GM21526 (cell line): ENCODE measurements at regions not wholly inside any gene's neighbourhood (a gene's known extent, or its start where the extent isn't known, plus 50 kb on each side); places are given as distances from the start of the nearest gene placed in this dataset.

Experiments
- ATAC-seq: cut with Tn5 transposase; IDR thresholded peaks from one replicate; pipeline ENCODE4 v1.9.1; 2021; ENCODE audit warnings: moderate library complexity; ENCODE audit not compliant: unreplicated experiment, low FRiP score

- ATAC-seq: peak; percentile 70
These were observed 663.7 kb upstream of the B3GAT1 start for GRCh38 chr11:135075740-135076139.

GRCh38 chr11:135074397-135074998, 662.5 kb upstream of the B3GAT1 start:
- no peak for ATAC-seq

- no peak for ATAC-seq
These were observed 661.8 kb upstream of the B3GAT1 start for GRCh38 chr11:135073870-135074269.

GRCh38 chr11:135073381-135073780, 661.3 kb upstream of the B3GAT1 start:
- ATAC-seq: no peak

- no peak for ATAC-seq
These were observed 657.8 kb upstream of the B3GAT1 start for GRCh38 chr11:135069890-135070289.

- no peak for ATAC-seq
These were observed 657.0 kb upstream of the B3GAT1 start for GRCh38 chr11:135069063-135069462.

- ATAC-seq: no peak
These were observed 651.0 kb upstream of the B3GAT1 start for GRCh38 chr11:135062994-135063393.

GRCh38 chr11:135061166-135061565, 649.1 kb upstream of the B3GAT1 start:
- ATAC-seq: no peak

- no peak for ATAC-seq
These were observed 634.9 kb upstream of the B3GAT1 start for GRCh38 chr11:135046986-135047385.

- no peak for ATAC-seq
These were observed 634.5 kb upstream of the B3GAT1 start for GRCh38 chr11:135046556-135046955.

- ATAC-seq: no peak
These were observed 631.4 kb upstream of the B3GAT1 start for GRCh38 chr11:135043434-135043833.

GRCh38 chr11:135037828-135038227, 625.8 kb upstream of the B3GAT1 start:
- ATAC-seq: no peak

- ATAC-seq: no peak
These were observed 624.7 kb upstream of the B3GAT1 start for GRCh38 chr11:135036488-135037297.

GRCh38 chr11:135035282-135035681, 623.2 kb upstream of the B3GAT1 start:
- no peak for ATAC-seq

- no peak for ATAC-seq
These were observed 621.5 kb upstream of the B3GAT1 start for GRCh38 chr11:135033540-135033939.

GRCh38 chr11:135031205-135031989, 619.4 kb upstream of the B3GAT1 start:
- no peak for ATAC-seq

GRCh38 chr11:135027461-135027860, 615.4 kb upstream of the B3GAT1 start:
- no peak for ATAC-seq

- no peak for ATAC-seq
These were observed 611.5 kb upstream of the B3GAT1 start for GRCh38 chr11:135023499-135023898.

- ATAC-seq: no peak
These were observed 610.4 kb upstream of the B3GAT1 start for GRCh38 chr11:135022454-135022853.

- no peak for ATAC-seq
These were observed 607.9 kb upstream of the B3GAT1 start for GRCh38 chr11:135019899-135020298.

- ATAC-seq: no peak
These were observed 607.4 kb upstream of the B3GAT1 start for GRCh38 chr11:135019343-135019871.
